ENCODE measurements at regions not wholly inside any gene's neighbourhood (a gene's known extent, or its start where the extent isn't known, plus 50 kb on each side); places are given as distances from the start of the nearest gene placed in this dataset.
"Not testable (repeated sequence)": the region's sequence is repeated elsewhere in the genome, so short reads cannot be mapped to it uniquely, and the experiment has no call there.

GRCh38 chr6:44037276-44037675 lies 90.0 kb downstream of the MRPL14 start:
- DNase-seq (ENCODE audit: low read depth) = not testable (repeated sequence)

GRCh38 chr6:44036699-44037101 lies 90.6 kb downstream of the MRPL14 start:
- DNase-seq (ENCODE audit: low read depth) = no peak

GRCh38 chr6:44036196-44036595 lies 91.1 kb downstream of the MRPL14 start:
- DNase-seq (ENCODE audit: low read depth) = no peak

- no peak for DNase-seq (ENCODE audit: low read depth)
These were observed 91.6 kb downstream of the MRPL14 start for GRCh38 chr6:44035621-44036020.

DNA sequence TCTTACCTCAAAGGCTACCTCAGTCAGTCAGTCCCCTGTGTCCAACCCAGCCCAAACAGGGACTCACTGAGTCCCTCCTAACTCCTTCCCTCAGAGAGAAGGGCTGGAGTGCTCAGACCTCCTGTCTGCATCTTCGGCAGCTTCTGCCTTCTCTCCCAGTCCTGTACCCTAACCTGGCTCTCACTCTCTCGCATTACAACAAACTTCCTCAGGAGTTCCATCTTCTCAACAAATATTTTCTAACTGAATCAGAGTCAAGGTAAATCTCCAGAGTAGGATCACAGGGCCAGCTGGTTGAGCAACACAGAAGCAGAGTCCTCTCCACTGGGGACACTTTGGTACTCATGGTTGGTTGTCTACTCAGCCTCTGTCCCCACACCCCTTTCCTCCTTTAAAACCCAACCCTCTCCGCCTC lies 92.3 kb downstream of the MRPL14 start:
- no peak for DNase-seq (ENCODE audit: low read depth)

GRCh38 chr6:44034391-44034861 lies 92.8 kb downstream of the MRPL14 start:
- no peak for DNase-seq (ENCODE audit: low read depth)

- no peak for DNase-seq (ENCODE audit: low read depth)
These were observed 96.3 kb downstream of the MRPL14 start for GRCh38 chr6:44030812-44031454.

- DNase-seq (ENCODE audit: low read depth) = no peak
These were observed 97.6 kb downstream of the MRPL14 start for GRCh38 chr6:44029444-44030185.

DNA sequence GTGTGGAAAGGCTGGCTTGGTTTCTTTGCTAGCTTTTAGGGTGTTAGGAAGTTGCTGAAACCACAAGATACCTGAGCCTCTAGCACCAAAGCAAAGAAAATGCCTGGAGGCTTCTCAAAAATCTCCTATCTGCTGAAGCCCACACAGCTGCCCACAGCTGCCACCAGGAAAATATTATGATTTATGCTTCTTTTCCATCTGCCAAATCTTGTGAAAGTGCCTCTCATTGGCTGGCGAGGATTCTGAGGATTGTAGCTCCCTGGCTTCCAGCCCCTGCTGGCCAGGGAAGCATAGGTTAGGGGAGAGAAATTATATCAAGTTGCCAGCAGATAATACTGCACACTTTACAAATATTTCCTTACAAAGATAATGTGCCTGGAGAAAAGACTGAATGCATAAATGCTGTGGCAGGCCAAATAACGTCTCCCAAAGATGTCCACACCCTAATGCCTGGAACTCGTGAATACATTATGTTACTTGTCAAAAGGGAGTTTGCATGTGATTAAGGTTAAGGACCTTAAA lies 98.4 kb downstream of the MRPL14 start:
- DNase-seq (ENCODE audit: low read depth) = no peak

GRCh38 chr6:44025226-44025625 lies 102.0 kb downstream of the MRPL14 start:
- no peak for DNase-seq (ENCODE audit: low read depth)

- DNase-seq (ENCODE audit: low read depth) = no peak
These were observed 102.6 kb downstream of the MRPL14 start for GRCh38 chr6:44024574-44025219.

- DNase-seq (ENCODE audit: low read depth) = no peak
These were observed 103.4 kb downstream of the MRPL14 start for GRCh38 chr6:44023586-44024454.

DNA sequence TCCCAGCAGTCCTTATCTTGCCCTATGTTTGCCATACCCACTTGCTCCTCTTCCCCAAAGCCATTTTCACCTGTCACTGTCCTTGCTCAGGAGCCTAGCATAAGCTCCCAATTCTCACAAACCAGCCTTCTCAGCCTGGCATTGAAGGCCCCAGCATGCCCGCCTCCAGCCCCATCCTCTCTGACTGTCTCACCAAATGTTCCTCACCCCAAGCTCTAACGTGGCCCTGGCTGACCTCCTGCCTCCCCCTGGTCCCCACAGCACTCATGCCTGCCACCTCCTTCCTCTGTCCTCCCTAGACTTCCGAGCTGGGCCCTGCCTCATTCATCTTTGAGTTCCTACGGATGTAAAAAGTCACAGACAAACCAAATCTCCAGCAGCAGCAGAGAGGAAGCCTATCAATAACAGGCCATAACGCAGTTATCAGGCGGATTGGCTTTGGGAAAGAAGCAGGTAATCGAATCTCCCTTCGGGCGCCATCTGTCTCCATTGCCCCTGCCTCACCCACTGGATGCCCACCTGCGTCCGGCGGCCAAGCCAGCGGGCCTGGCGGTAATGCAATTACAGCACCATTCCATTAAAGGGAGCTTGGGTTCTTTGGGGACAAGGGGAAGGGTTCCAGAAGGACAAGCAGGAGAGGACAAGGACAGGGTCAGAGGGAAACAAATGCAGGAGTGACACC lies 104.4 kb downstream of the MRPL14 start:
- DNase-seq (ENCODE audit: low read depth) = no peak

DNA sequence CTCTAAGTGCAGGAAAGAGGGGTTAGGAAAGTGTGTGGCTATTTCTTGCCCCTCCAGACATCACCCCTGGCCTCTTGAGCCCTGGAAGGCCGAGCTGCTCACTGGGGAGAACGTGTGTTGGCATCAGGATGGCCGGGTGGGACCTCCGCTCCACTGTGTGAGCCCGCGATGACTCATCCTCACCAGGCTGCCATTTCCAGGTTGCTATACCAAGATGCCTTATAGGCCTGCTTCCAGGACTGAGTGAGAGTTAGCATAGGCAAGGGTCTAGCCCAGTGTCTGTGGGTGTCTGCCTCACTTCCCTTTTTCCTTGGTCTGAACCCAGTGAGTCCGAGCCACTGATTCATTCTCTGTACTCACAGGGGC lies 105.0 kb downstream of the MRPL14 start:
- no peak for DNase-seq (ENCODE audit: low read depth)

DNA sequence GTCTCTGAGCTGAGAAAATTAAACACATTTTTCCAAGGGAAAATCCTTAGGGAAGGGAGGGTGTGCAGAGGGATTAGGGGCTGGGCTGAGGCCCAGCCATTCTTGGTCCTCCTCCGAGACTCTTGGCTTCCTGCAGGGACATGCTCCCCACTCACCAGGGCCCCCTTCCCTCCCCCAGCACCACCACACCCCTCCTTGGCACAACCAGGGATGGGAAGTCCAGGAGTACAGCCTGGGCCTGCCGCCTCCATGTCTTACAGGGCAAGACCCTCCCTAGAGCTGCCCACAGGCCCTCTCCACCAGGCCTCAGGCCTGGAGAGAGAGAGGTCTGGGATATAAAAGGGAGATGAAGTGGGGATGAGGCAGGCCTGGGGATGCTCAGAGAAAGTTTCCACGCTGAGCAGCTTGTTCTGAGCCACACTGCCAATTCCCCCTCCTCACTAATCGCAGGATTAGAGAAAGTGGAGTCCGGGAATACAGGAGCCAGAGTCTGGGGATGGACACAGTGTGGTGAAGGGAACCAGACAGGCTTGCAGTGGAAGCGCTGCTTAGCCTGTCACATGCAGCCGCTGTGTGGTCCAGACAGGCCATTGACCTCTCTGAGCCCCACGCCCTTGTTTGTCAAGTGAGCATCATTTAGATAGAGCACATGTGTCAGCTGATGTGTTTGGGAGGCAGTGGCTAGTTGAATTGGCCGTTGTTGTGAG lies 105.5 kb downstream of the MRPL14 start:
- DNase-seq (ENCODE audit: low read depth) = no peak

- DNase-seq (ENCODE audit: low read depth) = no peak
These were observed 106.4 kb downstream of the MRPL14 start for GRCh38 chr6:44020664-44021425.

DNA sequence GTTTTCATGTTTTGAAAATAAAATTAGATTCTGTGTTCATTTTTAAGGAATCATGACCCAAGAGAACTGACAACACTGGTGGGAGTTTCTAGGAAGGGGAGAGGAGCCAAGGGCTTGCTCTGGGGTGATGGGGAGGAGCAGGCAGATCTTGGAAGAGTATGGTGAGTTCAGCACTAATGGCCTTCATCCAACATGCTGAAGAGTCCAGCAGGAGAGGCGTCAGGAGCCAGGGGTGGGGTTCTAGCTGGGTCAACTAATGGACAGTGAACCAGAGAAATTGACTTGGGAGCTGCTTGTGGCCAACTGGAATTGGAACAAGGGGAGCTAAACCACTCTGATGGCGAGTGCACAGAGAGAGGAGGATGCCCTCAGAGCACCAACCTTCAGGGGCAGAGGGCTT lies 107.1 kb downstream of the MRPL14 start:
- no peak for DNase-seq (ENCODE audit: low read depth)

- not testable (repeated sequence) for DNase-seq (ENCODE audit: low read depth)
These were observed 109.9 kb downstream of the MRPL14 start for GRCh38 chr6:44017307-44017706.

GRCh38 chr6:44016131-44016870 lies 111.0 kb downstream of the MRPL14 start:
- no peak for DNase-seq (ENCODE audit: low read depth)
